MG63 (cell line): ENCODE measurements at regions not wholly inside any gene's neighbourhood (a gene's known extent, or its start where the extent isn't known, plus 50 kb on each side); places are given as distances from the start of the nearest gene placed in this dataset.

Source experiments
- DNase-seq: peaks from one replicate; pipeline ENCODE4 v3.0.0-alpha.2; 2020
- H3K27me3 ChIP-seq: fragments of 250-450 bp; sonication (Bioruptor Pico); 2 replicates; pipeline ENCODE4 v1.5.1; 2020; ENCODE audit warnings: mild to moderate bottlenecking, moderate library complexity
- H3K36me3 ChIP-seq: fragments of 250-450 bp; sonication (Bioruptor Pico); 2 replicates; pipeline ENCODE4 v1.5.1; 2020; ENCODE audit warnings: mild to moderate bottlenecking, moderate library complexity
- H3K4me3 ChIP-seq: fragments of 250-450 bp; sonication (Bioruptor Pico); 2 replicates; pipeline ENCODE4 v1.5.1; 2020; ENCODE audit warnings: mild to moderate bottlenecking, moderate library complexity
- H3K9me3 ChIP-seq: fragments of 250-450 bp; sonication (Bioruptor Pico); 2 replicates; pipeline ENCODE4 v1.5.1; 2020; ENCODE audit warnings: mild to moderate bottlenecking, moderate library complexity

DNA sequence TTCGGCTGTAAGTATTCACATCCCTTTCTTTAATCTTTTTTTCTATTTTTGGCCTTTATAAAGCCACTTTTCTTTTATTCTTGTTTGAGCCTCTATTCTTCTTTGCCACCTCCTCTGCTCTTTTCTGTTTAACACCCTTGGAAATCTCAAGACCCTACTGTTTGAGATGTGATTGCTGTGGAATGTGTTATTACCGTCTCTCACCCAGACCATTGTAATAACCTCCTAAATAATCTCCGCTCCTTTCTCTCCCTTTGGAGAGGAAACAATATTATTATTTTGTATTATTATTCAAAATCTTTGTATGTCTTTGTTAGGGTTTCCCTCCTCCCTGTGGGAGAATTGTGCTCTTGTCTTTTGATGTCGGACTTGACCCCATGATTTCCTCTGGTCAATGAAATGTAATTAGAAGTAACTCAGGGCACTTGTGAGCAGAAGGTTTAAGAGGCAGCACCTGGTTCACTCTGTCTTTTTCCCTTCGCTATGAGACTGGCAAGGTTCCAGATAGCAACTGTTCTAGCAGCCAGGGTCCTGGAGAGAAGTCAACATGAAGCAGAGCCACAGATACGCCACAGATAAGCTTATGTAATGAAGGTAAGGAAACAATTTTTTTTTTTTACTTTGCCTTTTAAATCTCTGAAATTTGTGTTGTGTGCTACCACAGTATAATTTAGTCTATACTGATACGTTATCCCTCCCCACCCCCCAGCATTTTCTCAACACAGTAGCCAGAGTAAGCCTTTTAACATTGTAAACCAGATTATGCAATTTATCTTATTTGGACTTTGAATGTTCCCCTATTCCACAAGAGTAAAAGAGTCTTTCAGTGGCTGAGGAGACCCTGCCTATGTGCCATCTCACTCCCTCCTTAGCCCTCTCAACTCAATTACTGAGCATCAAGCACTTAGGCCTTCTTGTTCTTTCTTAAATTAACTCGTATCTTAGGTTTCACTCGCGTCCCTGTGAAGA, 601.2 kb upstream of the ZNF804A start:
- no peak overlapping the region for H3K4me3 ChIP-seq
- no peaks in the 10 kb centered on the region for H3K36me3 ChIP-seq
- no peak for DNase-seq
- H3K9me3 ChIP-seq: no peaks in the 10 kb centered on the region
- no peaks in the 10 kb centered on the region for H3K27me3 ChIP-seq

DNA sequence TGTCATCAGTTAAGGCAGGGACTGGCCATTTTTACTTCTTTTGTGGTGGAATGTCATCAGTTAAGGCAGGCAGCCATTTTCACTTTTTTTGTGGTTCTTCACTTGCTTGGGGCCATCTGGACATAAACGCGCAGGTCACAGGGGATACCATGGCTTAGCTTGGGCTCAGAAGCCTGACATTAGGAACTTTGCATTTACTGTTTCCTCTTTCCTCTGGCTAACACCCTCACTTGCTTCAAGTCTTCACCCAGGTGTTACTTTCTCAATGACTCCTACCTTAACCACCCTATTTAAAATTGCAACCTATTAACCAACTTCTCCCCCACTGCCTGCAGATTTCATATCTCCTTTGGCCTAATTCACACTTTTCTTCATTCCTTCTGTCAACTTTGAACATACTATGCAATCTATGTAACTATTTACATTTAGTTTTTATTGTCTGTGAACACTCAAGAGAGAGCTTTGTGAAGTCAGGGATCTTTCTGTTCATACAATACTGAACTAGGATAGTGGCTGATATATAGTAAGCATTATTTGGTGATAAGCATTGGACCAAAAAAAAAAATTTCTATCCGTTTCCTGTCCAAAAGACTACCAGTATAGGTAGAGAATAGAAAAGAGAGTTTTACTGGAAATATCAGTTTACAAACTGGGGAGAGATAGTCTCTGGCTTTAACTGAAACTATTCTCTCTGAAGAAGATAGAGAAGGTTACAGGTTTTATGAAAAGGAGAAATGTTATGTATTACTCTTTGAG, 600.1 kb upstream of the ZNF804A start:
- Histone ChIP-seq H3K36me3 (no peaks in the 10 kb centered on the region), H3K27me3 (no peaks in the 10 kb centered on the region), H3K9me3 (no peaks in the 10 kb centered on the region), H3K4me3 (no peak overlapping the region)
- no peak for DNase-seq

DNA sequence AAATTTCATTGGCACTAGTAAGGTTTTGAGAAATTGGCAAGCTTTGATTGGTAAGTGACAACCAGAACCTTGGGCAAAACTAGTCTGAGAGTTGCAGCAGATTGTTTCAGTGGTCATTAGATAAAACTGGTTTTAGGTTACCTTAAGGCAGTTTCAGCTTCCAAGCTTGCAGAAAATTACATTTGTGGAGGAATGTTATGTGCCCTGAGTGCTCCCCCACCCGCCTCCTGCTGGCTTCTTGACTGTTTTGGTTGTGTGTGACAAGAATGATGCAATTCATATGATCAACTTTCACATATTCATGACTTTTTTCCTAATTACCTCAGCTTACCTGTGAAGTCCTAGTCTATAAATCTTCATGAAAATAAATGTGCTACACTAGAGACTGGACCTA, 599.5 kb upstream of the ZNF804A start:
- H3K27me3 ChIP-seq: no peaks in the 10 kb centered on the region
- no peaks in the 10 kb centered on the region for H3K9me3 ChIP-seq
- no peak for DNase-seq
- no peak overlapping the region for H3K4me3 ChIP-seq
- H3K36me3 ChIP-seq: no peaks in the 10 kb centered on the region

DNA sequence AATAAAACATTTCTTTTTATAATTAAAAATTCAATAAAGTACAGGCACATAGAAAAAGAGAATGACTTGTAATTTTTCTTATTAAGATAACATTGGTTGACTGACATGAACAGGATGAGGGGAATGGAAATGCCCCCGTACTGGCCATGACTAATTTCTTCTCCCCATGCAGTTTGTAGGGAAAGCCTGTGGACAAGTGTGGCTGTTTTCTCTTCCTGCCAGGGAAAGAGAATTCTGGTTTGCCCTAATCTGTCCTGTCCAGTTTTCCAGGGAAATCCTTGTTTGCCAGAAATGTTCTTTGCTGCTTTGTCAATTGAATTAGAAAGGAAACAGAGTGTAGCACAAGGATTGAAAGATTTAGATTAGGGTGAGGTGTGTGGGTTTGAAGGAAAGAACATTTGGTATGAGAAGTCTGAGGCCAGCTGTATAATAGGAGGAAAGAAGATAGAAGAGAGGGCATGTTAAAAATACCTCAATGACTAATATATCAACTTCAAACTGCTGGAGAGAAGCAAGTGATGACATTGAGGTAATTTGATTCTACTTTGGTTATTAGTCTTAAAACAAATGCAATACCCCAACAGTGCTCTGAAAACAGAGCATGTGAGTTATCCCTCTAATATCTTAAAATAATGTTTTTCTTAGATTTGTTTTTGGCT, 593.9 kb upstream of the ZNF804A start:
- H3K4me3 ChIP-seq: no peak overlapping the region
- H3K27me3 ChIP-seq: no peaks in the 10 kb centered on the region
- DNase-seq: no peak
- H3K36me3 ChIP-seq: no peaks in the 10 kb centered on the region
- no peaks in the 10 kb centered on the region for H3K9me3 ChIP-seq

DNA sequence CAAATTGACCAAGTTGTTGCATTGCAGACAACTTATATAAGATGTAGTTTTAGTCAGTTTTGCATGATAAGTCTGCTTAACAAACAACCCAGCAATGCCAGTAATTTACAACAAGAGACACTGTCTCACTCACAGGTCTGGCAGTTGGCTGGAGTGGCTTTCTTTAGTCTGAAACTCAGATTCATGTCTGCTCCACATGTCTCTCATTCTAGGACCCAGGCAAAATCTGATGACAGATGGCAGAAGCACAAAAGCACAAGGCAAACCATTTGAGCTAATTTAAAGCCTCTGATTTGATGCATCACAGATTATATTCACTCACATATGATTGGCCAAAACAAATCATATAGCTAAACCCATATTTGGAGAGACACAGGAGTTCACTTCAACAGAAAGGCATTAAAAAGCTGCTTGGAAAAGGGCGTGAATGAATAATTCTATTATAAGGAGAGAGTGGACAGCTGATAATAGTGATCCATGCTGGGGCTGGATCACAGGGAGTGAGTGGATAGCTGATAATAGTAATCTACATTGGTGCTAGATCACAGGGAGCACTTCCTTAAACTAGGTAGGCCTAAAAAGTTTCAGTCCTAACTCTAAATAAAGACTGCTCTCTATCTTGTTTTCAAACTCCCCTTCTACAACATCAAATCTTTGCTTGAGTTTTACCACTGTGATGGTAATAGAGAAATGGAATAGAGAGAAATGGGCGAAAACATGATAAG, 593.2 kb upstream of the ZNF804A start:
- H3K36me3 ChIP-seq: no peaks in the 10 kb centered on the region
- no peaks in the 10 kb centered on the region for H3K9me3 ChIP-seq
- H3K4me3 ChIP-seq: no peak overlapping the region
- no peaks in the 10 kb centered on the region for H3K27me3 ChIP-seq
- no peak for DNase-seq

DNA sequence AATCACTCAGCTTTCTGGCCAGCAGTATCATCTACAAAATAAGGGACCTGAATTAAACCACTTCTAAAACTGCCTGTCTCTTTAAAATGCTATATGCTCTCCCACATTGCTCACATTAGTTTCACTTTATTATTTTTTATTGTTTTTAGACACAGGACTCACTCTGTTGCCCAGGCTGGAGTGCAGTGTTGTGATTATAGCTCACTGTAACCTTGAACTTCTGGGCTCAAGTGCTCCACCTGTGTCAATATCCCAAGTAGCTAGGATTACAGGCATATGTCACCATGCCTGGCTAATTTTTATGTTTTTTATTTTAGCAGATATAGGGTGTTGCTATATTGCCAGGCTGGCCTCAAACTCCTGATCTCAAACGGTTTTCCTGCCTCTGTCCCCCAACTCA, 591.3 kb upstream of the ZNF804A start:
- H3K27me3 ChIP-seq: no peaks in the 10 kb centered on the region
- no peak overlapping the region for H3K4me3 ChIP-seq
- H3K9me3 ChIP-seq: no peaks in the 10 kb centered on the region
- DNase-seq: no peak
- H3K36me3 ChIP-seq: no peaks in the 10 kb centered on the region

DNA sequence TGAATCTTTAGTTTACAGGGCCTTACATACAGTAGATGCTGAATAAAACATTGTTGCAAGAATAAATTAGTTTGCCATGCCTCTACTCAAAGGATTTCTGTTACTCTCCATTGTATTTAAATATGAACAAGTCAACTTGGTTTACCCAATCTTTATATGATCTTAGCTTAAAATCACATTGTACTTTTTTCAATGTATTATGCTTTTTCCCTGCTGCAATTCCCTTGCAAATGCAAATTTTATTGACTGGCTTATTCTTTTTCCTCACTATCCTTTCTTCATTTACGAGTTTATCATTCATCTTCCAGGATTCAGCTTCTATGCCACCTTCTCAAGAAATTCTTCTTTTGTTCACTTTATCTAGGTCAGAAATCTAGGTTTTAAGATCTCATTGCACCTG, 571.4 kb upstream of the ZNF804A start:
- Histone ChIP-seq H3K36me3 (no peaks in the 10 kb centered on the region), H3K27me3 (no peaks in the 10 kb centered on the region), H3K9me3 (no peaks in the 10 kb centered on the region), H3K4me3 (no peak overlapping the region)
- DNase-seq: no peak

DNA sequence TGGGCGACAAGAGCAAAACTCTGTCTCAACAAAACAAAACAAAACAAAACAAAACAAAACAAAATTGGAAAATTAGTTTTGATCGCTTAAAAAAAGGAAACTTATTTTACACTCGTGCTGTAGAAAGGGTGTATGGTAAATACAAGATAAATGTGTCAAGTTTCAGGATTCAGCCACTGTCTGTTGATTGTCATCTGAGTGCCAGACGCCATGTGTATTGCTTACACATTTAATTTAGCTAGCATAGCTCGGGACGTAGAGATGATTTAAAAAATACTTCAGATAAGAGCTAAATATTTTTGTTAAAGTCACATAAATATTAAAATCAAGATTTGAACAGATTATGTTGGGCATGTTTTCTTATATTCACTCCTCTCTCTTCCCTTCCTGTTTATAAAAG, 568.1 kb upstream of the ZNF804A start:
- Histone ChIP-seq H3K36me3 (no peaks in the 10 kb centered on the region), H3K9me3 (no peaks in the 10 kb centered on the region), H3K27me3 (no peaks in the 10 kb centered on the region), H3K4me3 (no peak overlapping the region)
- DNase-seq: no peak

DNA sequence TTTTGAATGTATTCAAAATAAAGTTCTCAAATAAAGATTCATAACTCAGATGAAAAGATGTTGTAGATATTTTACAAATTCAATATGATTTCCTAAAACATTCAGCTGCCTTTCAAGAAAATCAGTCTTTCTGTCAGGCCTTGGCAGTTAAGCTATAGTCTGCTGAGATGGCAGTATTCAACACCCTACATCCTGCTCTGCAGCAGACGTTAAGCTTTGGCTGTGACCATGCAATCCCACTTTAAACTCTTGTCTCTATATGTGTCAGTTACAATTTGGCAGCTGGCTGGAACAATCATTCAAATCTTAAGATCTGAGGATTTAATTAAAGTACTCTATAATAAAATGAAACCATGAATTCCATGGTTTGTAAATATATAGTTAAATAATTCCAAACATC, 567.3 kb upstream of the ZNF804A start:
- Histone ChIP-seq H3K4me3 (no peak overlapping the region), H3K36me3 (no peaks in the 10 kb centered on the region), H3K27me3 (no peaks in the 10 kb centered on the region), H3K9me3 (no peaks in the 10 kb centered on the region)
- no peak for DNase-seq

DNA sequence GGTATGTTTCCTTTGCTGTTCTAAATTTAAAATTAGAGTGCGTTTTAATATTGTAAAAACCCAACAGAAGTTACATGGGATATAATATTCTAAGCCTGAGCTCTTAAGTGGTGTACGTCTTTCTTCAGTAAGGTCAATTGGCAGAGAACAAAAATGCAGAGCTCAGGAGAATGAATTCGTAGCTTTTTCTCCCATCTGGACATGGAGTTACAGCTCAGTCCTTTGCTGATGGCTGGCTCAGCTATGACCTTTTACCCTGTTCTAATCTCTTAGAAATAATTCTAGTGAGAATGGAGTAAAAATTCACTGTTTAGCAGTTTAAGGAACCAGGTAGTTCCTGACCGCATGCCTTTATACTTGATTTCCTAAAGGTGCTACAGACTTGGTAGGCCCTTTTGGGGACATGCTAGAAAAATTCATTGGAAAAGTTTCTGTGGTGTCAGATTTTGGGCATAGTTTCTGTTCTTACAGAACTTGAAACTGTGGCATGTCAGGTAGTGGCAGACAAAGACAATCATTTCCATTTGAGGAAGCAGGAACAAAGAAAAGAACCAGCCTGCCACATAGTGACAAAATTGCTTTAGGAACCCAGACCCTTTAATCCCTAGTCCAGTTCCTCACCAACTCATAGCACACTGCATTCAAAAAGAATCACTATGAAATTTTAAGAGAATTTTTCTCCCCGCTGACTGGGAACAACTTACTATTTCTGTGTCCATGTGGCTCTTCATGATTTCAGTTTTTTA, 566.8 kb upstream of the ZNF804A start:
- no peak for DNase-seq
- Histone ChIP-seq H3K36me3 (no peaks in the 10 kb centered on the region), H3K9me3 (no peaks in the 10 kb centered on the region), H3K4me3 (no peak overlapping the region), H3K27me3 (no peaks in the 10 kb centered on the region)

DNA sequence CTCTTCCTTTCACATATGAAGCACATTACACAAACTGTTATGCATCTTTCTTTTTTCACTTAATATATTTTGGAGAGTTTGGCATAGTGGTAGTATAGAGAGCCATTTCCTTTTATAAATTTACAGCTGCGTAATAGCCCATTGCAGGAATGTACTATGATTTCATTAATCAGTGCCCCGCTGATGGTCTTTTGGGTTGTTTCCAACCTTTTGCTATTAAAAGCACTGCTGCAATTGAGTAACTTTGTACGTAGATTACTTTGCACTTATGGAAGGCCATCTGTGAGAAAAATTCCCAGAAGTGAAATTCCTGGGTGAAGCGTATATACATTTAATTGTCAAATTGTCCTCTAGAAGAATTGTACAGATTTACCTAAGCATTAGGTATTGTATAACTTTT, 565.3 kb upstream of the ZNF804A start:
- Histone ChIP-seq H3K9me3 (no peaks in the 10 kb centered on the region), H3K4me3 (no peak overlapping the region), H3K36me3 (no peaks in the 10 kb centered on the region), H3K27me3 (no peaks in the 10 kb centered on the region)
- no peak for DNase-seq

DNA sequence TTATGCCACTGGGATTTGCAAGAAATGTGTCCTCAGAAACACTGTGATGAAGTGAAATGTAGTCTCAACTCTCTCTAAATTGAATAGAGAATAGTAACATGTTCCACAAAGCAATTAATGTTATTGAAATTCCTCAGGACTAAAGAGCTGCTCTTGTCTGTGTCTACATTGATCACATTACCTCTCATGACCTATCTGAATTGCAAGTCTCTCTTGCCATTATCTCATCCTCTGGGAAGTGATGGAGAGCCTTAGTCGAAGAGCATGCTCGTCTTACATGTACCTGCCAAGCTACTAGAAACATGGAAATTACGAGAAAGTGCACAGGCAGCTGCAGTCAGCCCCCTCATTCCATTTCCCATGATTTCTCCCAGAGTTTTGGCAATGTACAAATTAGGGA, 561.1 kb upstream of the ZNF804A start:
- no peak for DNase-seq
- Histone ChIP-seq H3K9me3 (no peaks in the 10 kb centered on the region), H3K4me3 (no peak overlapping the region), H3K36me3 (no peaks in the 10 kb centered on the region), H3K27me3 (no peaks in the 10 kb centered on the region)

DNA sequence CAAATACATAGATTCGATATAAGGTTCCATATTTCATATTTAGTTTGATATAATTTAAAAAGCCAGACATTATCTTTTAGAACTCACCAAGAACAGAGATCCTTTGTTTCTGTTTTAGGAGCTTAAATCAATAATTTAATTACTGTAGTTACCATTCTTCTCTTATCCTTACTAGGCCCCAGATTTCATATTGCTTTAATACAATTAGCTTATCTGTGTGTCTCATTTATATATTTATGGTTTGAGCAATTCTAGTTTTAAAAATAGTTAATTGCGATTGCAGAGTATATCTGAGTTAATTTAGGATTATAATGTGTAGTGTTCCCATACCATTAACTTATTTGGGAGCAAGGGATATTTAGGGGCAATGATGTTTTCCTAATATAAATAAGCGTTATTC, 558.8 kb upstream of the ZNF804A start:
- Histone ChIP-seq H3K27me3 (no peaks in the 10 kb centered on the region), H3K36me3 (no peaks in the 10 kb centered on the region), H3K4me3 (no peak overlapping the region), H3K9me3 (no peaks in the 10 kb centered on the region)
- no peak for DNase-seq

DNA sequence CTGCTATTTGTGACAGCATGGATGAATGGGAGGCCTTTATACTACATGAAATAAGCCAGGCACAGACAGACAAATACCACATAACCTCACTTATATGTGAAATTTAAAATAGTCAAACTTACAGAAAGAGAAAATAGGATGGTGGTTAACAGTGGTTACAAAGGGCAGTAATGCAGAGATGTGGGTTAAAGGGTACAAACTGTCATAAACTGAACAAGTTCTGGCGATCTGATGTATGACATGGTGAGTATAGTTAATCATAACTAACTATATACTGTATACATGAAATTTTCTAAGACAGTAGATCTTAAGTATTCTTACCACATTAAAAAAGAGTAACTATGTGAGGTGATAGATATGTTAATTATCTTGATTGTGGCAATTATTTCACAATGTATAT, 558.1 kb upstream of the ZNF804A start:
- Histone ChIP-seq H3K9me3 (no peaks in the 10 kb centered on the region), H3K4me3 (no peak overlapping the region), H3K36me3 (no peaks in the 10 kb centered on the region), H3K27me3 (no peaks in the 10 kb centered on the region)
- no peak for DNase-seq

DNA sequence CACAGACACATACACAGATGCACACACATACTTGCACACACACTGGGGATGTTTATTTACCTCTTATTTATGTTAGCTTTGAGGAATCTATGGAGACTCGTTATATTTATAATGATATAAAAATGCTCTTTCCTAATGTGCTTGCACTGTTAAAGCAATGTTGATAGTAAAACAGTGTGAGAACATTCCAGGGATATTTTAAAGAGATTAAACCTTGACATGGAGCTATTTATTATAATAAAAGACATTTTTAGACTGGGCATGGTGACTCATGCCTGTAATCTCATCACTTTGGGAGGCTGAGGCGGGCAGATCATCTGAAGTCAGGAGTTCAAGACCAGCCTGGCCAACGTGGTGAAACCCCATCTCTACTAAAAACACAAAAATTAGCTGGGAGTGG, 557.3 kb upstream of the ZNF804A start:
- no peaks in the 10 kb centered on the region for H3K9me3 ChIP-seq
- DNase-seq: no peak

DNA sequence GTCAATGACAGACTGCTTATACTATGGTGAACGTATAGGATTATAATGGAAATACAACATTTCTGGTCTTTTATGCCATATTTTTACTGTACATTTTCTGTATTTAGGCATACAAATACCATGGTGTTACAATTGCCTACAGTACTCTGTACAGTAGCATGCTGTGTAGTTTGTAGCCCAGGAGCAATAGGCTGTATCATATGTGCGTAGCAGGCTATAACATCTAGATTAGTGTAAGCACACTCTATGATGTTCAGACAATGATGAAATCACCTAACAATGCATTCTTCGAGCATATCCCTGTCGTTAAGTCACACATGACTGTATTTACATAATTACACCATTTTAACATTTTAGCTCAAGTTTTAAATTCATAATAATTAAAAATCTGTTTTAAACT, 556.6 kb upstream of the ZNF804A start:
- no peak for DNase-seq
- Histone ChIP-seq H3K27me3 (no peaks in the 10 kb centered on the region), H3K4me3 (no peak overlapping the region), H3K9me3 (no peaks in the 10 kb centered on the region), H3K36me3 (no peaks in the 10 kb centered on the region)

More for the DNA sequence above, 557.3 kb upstream of the ZNF804A start:
- H3K27me3 ChIP-seq: no peaks in the 10 kb centered on the region
- H3K4me3 ChIP-seq: no peak overlapping the region
- no peaks in the 10 kb centered on the region for H3K36me3 ChIP-seq
